ENCODE measurements at regions not wholly inside any gene's neighbourhood (a gene's known extent, or its start where the extent isn't known, plus 50 kb on each side); places are given as distances from the start of the nearest gene placed in this dataset.

DNA sequence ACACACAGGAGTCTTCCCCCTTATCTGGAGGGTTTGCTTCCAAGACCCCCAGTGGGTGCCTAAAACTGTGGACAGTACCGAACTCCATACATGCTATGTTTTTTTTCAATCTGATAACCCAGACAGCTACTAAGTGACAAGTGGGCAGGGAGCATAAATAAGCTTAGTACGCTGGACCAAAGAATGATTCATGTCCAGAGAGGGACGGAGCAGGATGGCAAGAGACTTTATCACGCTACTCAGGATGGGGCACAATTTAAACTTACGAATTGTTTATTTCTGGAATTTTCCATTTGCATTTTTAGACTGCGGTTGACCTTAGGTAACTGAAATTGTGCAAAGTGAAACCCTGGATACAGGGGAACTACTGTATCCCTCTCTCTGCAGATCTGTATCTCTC lies 410.0 kb upstream of the MKI67 start:
- Histone ChIP-seq H3K27me3 (peaks cover 0 to 4% of the 10 kb centered on the region in 2 donors), H3K27ac (no peak overlapping the region), H3K4me1 (peaks cover 0 to 11% of the 10 kb centered on the region in 2 donors), H3K4me3 (no peak overlapping the region), H3K9me3 (no peaks in the 10 kb centered on the region), H3K36me3 (no peaks in the 10 kb centered on the region)
- TF ChIP-seq, protein P1, sequence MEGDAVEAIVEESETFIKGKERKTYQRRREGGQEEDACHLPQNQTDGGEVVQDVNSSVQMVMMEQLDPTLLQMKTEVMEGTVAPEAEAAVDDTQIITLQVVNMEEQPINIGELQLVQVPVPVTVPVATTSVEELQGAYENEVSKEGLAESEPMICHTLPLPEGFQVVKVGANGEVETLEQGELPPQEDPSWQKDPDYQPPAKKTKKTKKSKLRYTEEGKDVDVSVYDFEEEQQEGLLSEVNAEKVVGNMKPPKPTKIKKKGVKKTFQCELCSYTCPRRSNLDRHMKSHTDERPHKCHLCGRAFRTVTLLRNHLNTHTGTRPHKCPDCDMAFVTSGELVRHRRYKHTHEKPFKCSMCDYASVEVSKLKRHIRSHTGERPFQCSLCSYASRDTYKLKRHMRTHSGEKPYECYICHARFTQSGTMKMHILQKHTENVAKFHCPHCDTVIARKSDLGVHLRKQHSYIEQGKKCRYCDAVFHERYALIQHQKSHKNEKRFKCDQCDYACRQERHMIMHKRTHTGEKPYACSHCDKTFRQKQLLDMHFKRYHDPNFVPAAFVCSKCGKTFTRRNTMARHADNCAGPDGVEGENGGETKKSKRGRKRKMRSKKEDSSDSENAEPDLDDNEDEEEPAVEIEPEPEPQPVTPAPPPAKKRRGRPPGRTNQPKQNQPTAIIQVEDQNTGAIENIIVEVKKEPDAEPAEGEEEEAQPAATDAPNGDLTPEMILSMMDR (IDR thresholded peaks at IDR 0.05), result no peak
- TF ChIP-seq POLR2A (IDR thresholded peaks at IDR 0.05), result no peak
- intact Hi-C loops (cut with DNase I; ENCODE audit: low total_unique reads), result no loop called here
- DNase-seq, result no peak

DNA sequence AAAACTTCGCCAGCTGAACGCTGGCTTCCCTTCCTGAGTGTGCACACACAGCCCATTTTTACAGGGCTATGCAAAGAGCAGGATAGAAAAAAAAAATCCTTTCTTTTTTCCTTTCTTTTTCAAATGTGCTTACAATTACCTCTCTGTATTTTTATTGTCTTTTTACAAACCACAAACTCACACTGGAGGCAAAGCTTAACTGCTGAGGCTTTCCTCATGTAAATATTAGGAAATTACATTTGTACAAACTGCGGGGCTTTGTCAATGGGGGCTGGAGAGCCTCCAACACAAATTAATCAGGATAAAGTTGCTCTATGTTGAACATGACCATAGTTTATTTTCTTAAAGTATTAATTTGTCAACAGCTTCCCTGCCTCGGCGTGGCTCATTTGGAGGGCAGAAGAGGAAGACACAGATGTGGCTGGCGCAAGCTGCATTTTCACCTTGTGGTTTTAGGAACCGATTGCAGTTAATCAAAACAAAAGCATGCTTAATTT lies 411.7 kb upstream of the MKI67 start:
- Histone ChIP-seq H3K4me3 (no peak overlapping the region), H3K27me3 (peaks cover 0 to 4% of the 10 kb centered on the region in 2 donors), H3K9me3 (no peaks in the 10 kb centered on the region), H3K27ac (no peak overlapping the region), H3K4me1 (peaks cover 0 to 11% of the 10 kb centered on the region in 2 donors), H3K36me3 (no peaks in the 10 kb centered on the region)
- intact Hi-C loops (cut with DNase I; ENCODE audit: low total_unique reads), result no loop called here
- no peak for DNase-seq
- no peak for TF ChIP-seq POLR2A (IDR thresholded peaks at IDR 0.05)
- TF ChIP-seq, protein P1 (IDR thresholded peaks at IDR 0.05), result no peak

DNA sequence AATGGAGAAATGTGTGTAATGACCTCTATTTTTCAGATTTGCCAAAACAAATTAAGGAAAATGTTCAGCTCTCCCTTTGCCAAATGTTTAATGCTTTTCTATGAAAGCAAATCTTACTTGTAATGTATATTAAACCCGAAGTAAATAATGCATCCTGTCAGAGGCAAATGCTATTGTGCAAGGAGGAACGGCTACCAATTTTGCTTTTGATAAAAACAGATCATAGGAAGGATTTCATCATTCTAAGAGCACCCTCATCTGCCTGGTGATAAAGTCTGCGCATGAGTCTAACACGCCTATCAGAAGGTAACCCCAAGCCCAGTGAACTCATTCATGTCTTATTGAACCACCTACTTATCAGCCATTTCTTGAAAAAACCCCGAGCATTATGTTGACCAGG lies 412.4 kb upstream of the MKI67 start:
- Histone ChIP-seq H3K27me3 (peaks cover 0 to 4% of the 10 kb centered on the region in 2 donors), H3K9me3 (no peaks in the 10 kb centered on the region), H3K36me3 (no peaks in the 10 kb centered on the region), H3K4me1 (peaks cover 0 to 11% of the 10 kb centered on the region in 2 donors), H3K4me3 (no peak overlapping the region), H3K27ac (no peak overlapping the region)
- intact Hi-C loops (cut with DNase I; ENCODE audit: low total_unique reads), result no loop called here
- DNase-seq, result no peak
- TF ChIP-seq POLR2A (IDR thresholded peaks at IDR 0.05), result no peak
- TF ChIP-seq, protein P1 (IDR thresholded peaks at IDR 0.05), result no peak

DNA sequence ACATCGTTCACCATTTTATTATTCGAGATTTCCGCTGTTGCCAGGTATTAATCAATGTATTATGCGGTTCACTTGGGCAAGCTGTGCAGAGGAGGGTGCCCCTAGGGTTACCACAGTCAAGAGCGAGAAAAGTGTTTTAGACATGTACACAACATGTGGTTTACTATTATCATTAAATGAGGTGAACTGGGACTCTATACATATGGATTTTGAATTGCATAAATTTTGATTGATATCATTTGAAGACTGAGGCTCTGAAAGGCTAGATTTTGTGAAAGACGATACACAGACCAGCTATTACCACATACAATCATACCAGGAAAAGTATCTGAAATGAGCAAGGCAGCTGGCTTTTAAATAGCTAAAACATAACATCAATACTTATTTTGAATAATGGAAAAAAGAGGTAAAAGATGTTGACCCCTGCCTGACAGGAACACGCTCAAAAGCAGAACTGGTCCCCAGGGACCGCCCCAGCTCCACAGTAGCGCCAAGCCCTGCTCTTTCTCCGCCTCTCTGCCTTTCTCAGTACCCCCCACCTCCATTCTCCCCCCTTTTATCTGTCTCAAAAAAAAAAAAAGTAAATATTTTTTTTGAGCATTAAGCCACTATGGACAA lies 413.4 kb upstream of the MKI67 start:
- Histone ChIP-seq H3K4me3 (no peak overlapping the region), H3K27ac (no peak overlapping the region), H3K36me3 (no peaks in the 10 kb centered on the region), H3K27me3 (peaks cover 0 to 4% of the 10 kb centered on the region in 2 donors), H3K4me1 (peaks cover 0 to 11% of the 10 kb centered on the region in 2 donors), H3K9me3 (no peaks in the 10 kb centered on the region)
- DNase-seq, result no peak
- TF ChIP-seq, protein P1 (IDR thresholded peaks at IDR 0.05), result no peak
- intact Hi-C loops (cut with DNase I; ENCODE audit: low total_unique reads), result no loop called here

DNA sequence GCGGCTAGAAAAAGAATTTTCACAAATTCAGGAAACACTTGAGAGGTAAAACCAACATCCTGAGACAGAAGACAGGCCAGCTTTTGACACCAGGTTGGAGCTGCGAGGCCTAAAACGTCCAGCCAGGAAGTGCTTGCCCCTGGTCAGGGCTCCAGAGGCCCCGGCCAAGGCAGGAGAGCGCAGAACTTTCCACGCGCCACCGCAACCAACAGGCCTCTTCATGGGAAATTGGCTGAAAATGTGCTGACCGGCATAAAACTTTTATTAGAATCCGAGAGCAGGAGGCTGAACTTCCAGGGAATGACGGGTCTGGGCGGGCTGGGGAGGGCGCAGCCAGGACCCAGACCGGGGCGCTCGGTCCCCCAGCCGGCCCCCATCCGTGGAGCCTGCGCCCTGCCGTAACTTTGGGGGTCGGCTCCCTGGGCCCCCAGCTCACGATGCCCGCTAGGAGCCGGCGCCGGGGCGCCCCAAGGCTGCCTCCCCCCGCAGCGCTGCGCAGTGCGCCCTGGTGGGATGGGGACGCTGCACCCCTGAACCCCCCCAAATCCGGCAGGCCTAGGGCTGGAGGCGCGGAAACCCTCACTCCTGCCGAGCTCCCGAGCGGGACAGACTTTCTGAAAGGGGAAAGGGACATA lies 414.0 kb upstream of the MKI67 start:
- peaks cover 0 to 11% of the 10 kb centered on the region in 2 donors for H3K4me1 ChIP-seq
- no peaks in the 10 kb centered on the region for H3K9me3 ChIP-seq
- H3K27ac ChIP-seq, result no peak overlapping the region
- peaks cover 0 to 4% of the 10 kb centered on the region in 2 donors for H3K27me3 ChIP-seq
- TF ChIP-seq POLR2A (IDR thresholded peaks at IDR 0.05), result no peak
- TF ChIP-seq, protein P1 (IDR thresholded peaks at IDR 0.05), result no peak
- no peak overlapping the region for H3K4me3 ChIP-seq
- intact Hi-C loops (cut with DNase I; ENCODE audit: low total_unique reads), result no loop called here
- H3K36me3 ChIP-seq, result no peaks in the 10 kb centered on the region
- no peak for DNase-seq

Measured in uterus (tissue), 3 donors.